ENCODE measurements at regions not wholly inside any gene's neighbourhood (a gene's known extent, or its start where the extent isn't known, plus 50 kb on each side); places are given as distances from the start of the nearest gene placed in this dataset.

DNA sequence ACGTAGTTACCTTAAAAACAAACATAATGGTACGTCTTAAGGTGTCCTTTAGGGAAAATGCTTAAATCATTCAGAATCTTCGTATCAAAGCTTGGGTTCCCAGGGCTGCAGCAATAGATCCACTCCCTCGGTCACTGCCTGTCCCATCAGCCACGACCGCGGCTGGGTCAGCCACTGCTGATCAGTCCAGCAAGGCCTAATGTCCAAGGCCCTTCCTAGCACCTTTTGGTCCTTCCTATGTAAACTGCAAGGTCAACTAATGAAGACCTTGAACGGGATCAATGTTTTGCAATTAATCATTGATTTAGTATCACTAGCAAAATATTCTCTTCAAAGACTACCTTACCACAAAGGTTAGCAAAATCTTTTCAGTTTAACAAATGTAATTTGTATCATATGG is 122.2 kb upstream of the IGF1R start:
- DNase-seq (no peak), ATAC-seq (no peak)
- Histone ChIP-seq H3K9me3 (no peaks in the 10 kb centered on the region), H3K4me3 (no peak overlapping the region), H3K36me3 (ENCODE audit: low read depth) (no peaks in the 10 kb centered on the region), H3K4me1 (ENCODE audit: low read depth) (no peaks in the 10 kb centered on the region)
- TF ChIP-seq, protein P1, sequence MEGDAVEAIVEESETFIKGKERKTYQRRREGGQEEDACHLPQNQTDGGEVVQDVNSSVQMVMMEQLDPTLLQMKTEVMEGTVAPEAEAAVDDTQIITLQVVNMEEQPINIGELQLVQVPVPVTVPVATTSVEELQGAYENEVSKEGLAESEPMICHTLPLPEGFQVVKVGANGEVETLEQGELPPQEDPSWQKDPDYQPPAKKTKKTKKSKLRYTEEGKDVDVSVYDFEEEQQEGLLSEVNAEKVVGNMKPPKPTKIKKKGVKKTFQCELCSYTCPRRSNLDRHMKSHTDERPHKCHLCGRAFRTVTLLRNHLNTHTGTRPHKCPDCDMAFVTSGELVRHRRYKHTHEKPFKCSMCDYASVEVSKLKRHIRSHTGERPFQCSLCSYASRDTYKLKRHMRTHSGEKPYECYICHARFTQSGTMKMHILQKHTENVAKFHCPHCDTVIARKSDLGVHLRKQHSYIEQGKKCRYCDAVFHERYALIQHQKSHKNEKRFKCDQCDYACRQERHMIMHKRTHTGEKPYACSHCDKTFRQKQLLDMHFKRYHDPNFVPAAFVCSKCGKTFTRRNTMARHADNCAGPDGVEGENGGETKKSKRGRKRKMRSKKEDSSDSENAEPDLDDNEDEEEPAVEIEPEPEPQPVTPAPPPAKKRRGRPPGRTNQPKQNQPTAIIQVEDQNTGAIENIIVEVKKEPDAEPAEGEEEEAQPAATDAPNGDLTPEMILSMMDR (IDR thresholded peaks at IDR 0.05): no peak
- intact Hi-C loops (cut with DNase I, micrococcal nuclease): loop anchor here in 1 of 2 donors (10.0 kb wide), 1 partner anchor 549 kb away; no protein-coding TSS in a partner anchor

DNA sequence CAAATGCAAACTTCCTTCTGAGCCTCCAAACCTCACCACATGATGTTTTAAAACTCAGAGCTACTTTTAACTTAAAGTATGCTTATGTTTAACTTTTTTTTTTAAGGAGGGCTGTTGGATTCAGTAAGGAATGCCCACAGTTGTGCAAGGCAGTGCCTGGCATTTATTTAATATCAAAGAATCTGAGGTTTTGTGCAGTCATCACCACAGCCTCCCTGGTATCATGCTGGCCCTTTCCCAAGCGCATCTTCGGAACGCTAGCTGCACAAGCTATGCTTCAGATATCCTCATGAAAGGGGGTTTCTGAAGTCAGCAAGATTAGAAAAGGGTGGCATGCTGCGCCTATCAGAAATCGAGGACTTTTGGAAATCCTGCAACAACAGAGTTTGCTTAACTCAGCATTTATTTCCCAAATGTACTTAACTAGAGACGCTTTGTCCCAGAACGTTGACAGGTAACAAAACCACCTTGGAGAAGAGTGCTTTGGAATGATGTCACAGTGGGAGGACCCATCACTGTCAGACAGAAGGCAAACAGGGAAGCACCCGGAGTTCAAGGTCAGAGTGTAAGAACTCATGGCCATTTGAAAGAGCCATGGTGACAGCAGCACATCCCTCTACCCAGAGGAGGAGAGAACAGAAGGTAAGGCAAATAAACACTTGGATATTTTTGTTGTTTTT is 120.2 kb upstream of the IGF1R start:
- TF ChIP-seq, protein P1 (IDR thresholded peaks at IDR 0.05): no peak
- ATAC-seq (no peak), DNase-seq (no peak)

DNA sequence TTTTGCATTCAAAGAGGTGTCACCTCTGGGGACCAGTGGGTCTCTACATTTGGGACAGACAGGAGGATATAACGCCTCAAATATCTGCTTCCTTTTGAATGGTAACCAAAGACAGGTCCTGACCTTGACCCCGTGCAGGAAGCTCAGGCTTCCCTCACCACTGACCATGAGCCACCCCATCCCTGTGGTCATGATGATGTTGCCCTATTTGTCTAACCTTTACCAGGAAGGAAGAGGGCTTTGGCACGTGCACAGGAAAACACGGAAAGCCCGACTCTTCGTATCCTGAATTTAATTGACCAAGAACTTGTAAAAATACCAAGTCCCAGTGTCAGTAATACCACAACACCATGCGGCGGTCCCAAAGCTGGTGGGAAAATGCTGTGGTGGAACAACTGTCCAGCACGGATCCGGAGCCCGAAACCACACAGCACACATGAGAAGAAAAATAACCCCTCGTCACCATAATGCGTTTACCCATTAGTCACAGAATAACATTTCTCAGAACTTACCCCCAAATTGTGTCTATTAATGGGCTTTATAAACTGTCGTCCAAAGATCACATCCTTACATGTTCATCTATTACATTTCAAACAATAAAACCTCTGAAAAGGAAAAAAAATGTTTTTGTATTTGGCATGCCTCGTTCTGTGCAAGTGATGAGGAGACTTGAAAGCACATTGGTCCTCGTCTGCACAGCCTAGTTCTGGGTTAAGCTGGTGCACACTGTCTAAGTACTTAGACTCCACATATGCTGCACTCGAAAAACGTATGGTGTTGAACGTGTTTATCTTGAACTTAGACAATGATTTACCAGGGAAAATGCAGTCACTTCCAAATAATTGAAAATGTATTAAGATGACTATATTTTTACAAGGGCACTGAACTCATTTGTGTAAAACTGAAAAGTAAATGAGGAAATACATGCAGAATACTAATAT is 118.9 kb upstream of the IGF1R start:
- H3K36me3 ChIP-seq (ENCODE audit: low read depth): no peaks in the 10 kb centered on the region
- intact Hi-C loops (cut with DNase I, micrococcal nuclease): loop anchor here in 1 of 2 donors (10.0 kb wide), 1 partner anchor 545 kb away; no protein-coding TSS in a partner anchor
- TF ChIP-seq, protein P1 (IDR thresholded peaks at IDR 0.05): no peak
- no peaks in the 10 kb centered on the region for H3K4me1 ChIP-seq (ENCODE audit: low read depth)
- DNase-seq: no peak
- ATAC-seq: no peak
- no peak overlapping the region for H3K4me3 ChIP-seq
- no peaks in the 10 kb centered on the region for H3K9me3 ChIP-seq

More for the DNA sequence above, 120.2 kb upstream of the IGF1R start:
- intact Hi-C loops (cut with DNase I, micrococcal nuclease): loop anchor here in 1 of 2 donors (10.0 kb wide), 1 partner anchor 547 kb away; no protein-coding TSS in a partner anchor
- no peak overlapping the region for H3K4me3 ChIP-seq
- no peaks in the 10 kb centered on the region for H3K36me3 ChIP-seq (ENCODE audit: low read depth)
- H3K9me3 ChIP-seq: no peaks in the 10 kb centered on the region
- H3K4me1 ChIP-seq (ENCODE audit: low read depth): no peaks in the 10 kb centered on the region

DNA sequence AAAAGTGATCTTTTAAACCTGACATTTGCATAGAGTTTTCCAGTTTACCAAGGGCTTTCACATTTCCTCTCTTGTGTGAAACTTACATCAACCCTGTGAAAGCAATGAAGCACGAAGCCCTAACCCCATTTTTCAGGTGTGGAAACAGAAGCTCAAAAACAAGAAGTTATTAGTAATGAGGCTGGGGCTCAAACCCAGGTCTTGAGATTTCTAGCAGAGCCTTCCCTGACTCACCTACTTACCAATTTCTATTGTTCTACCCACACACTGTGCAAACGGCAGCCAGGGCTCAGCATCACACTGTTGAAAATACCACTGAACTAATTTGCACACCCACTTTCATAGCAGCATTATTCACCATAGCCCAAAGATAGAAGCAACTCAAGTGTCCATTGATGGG is 117.8 kb upstream of the IGF1R start:
- no peak for ATAC-seq
- TF ChIP-seq, protein P1 (IDR thresholded peaks at IDR 0.05): no peak
- no peak for DNase-seq
- H3K9me3 ChIP-seq: no peaks in the 10 kb centered on the region
- H3K4me1 ChIP-seq (ENCODE audit: low read depth): no peaks in the 10 kb centered on the region
- intact Hi-C loops (cut with DNase I, micrococcal nuclease): no loop called here
- no peaks in the 10 kb centered on the region for H3K36me3 ChIP-seq (ENCODE audit: low read depth)
- H3K4me3 ChIP-seq: no peak overlapping the region

DNA sequence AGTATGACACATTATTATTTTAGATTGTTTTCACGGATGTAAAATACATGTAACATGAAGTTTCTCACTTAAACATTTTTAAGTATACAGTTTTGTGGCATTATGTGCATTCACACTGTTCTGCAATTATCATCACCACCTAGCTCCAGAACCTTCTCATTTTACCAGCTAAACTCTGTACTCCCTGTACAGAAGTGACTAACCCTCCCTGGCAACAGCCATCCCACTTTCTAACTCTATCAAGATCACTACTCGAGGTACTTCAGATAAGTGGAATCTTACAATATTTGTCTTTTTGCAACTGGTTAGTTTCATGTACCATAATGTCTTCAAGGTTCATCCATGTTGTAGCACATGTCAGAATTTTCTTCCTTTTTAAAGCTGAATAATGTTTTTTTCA is 116.3 kb upstream of the IGF1R start:
- no peak overlapping the region for H3K4me3 ChIP-seq
- no peaks in the 10 kb centered on the region for H3K4me1 ChIP-seq (ENCODE audit: low read depth)
- DNase-seq (no peak), ATAC-seq (no peak)
- H3K9me3 ChIP-seq: no peaks in the 10 kb centered on the region
- TF ChIP-seq, protein P1 (IDR thresholded peaks at IDR 0.05): no peak
- intact Hi-C loops (cut with DNase I, micrococcal nuclease): no loop called here
- no peaks in the 10 kb centered on the region for H3K36me3 ChIP-seq (ENCODE audit: low read depth)
